ENCODE measurements at regions not wholly inside any gene's neighbourhood (a gene's known extent, or its start where the extent isn't known, plus 50 kb on each side); places are given as distances from the start of the nearest gene placed in this dataset.

GRCh38 chr14:40630471-40630870 lies 976.2 kb upstream of the LRFN5 start:
- TF ChIP-seq POLR2A (IDR thresholded peaks at IDR 0.05) (no peak), CTCF (IDR thresholded peaks at IDR 0.05) (no peak)
